ENCODE measurements at regions not wholly inside any gene's neighbourhood (a gene's known extent, or its start where the extent isn't known, plus 50 kb on each side); places are given as distances from the start of the nearest gene placed in this dataset.

GRCh38 chr5:152185547-152186245, 219.4 kb downstream of the NMUR2 start:
- Histone ChIP-seq H3K9me3 (no peaks in the 10 kb centered on the region), H3K27ac (no peak overlapping the region), H3K27me3 (no peaks in the 10 kb centered on the region), H3K4me3 (no peak overlapping the region), H3K36me3 (no peaks in the 10 kb centered on the region), H3K4me1 (peaks cover 0 to 38% (median 6%) of the 10 kb centered on the region in 4 donors)
- TF ChIP-seq, protein P1, sequence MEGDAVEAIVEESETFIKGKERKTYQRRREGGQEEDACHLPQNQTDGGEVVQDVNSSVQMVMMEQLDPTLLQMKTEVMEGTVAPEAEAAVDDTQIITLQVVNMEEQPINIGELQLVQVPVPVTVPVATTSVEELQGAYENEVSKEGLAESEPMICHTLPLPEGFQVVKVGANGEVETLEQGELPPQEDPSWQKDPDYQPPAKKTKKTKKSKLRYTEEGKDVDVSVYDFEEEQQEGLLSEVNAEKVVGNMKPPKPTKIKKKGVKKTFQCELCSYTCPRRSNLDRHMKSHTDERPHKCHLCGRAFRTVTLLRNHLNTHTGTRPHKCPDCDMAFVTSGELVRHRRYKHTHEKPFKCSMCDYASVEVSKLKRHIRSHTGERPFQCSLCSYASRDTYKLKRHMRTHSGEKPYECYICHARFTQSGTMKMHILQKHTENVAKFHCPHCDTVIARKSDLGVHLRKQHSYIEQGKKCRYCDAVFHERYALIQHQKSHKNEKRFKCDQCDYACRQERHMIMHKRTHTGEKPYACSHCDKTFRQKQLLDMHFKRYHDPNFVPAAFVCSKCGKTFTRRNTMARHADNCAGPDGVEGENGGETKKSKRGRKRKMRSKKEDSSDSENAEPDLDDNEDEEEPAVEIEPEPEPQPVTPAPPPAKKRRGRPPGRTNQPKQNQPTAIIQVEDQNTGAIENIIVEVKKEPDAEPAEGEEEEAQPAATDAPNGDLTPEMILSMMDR (IDR thresholded peaks at IDR 0.05) = no peak
- intact Hi-C loops (cut with DNase I; ENCODE audit: low total_unique reads) = no loop called here
- DNase-seq = no peak

GRCh38 chr5:152184266-152184665, 220.8 kb downstream of the NMUR2 start:
- peaks cover 0 to 5% (median 0%) of the 10 kb centered on the region in 3 donors for H3K9me3 ChIP-seq
- DNase-seq = no peak
- TF ChIP-seq, protein P1 (IDR thresholded peaks at IDR 0.05) = no peak
- no peaks in the 10 kb centered on the region for H3K36me3 ChIP-seq
- no peak overlapping the region for H3K27ac ChIP-seq
- intact Hi-C loops (cut with DNase I; ENCODE audit: low total_unique reads) = no loop called here
- H3K27me3 ChIP-seq = no peaks in the 10 kb centered on the region
- H3K4me3 ChIP-seq = no peak overlapping the region
- H3K4me1 ChIP-seq = peaks cover 0 to 38% (median 6%) of the 10 kb centered on the region in 4 donors

DNA sequence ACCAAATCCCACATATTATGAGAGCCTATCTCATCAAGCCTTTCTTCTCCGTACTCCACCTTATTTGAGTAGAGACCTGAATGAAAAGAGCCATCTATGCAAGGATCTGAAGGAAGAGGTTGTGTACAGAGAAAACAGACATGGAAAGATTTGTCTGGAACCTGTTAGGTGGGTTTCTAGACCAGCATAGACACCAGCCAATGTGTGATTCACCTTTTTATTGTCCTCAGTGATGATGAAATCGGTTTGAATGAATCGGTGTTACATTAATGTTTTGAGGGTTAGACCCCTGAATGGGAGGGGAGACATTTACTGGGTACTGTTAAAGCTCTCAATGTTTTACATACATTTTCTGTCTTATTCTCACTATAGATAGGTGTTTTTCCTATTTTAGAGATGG, 223.6 kb downstream of the NMUR2 start:
- DNase-seq = no peak
- H3K4me1 ChIP-seq = peaks cover 0 to 22% (median 0%) of the 10 kb centered on the region in 4 donors
- H3K4me3 ChIP-seq = no peak overlapping the region
- H3K27ac ChIP-seq = no peak overlapping the region
- no peaks in the 10 kb centered on the region for H3K36me3 ChIP-seq
- H3K27me3 ChIP-seq = no peaks in the 10 kb centered on the region
- intact Hi-C loops (cut with DNase I; ENCODE audit: low total_unique reads) = no loop called here
- TF ChIP-seq, protein P1 (IDR thresholded peaks at IDR 0.05) = no peak
- H3K9me3 ChIP-seq = peaks cover 0 to 5% (median 0%) of the 10 kb centered on the region in 3 donors

DNA sequence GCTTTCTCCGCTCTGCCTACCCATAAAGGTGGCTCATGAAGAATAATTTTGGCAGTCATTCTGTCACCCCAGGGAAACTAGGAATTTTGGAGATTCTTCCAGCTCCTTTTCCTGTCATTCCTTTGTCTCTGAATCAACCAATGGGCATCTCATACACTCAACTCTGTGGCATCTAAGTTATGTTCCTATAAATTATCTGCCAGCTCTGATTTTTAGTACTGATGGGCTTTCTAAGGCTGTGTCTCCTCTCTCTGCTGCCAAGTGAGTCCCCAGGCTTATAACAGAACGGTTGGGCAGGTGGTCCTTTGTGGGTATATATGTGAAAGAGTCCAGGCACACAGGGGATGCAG, 226.8 kb downstream of the NMUR2 start:
- intact Hi-C loops (cut with DNase I; ENCODE audit: low total_unique reads) = no loop called here
- no peak for DNase-seq
- H3K4me3 ChIP-seq = no peak overlapping the region
- peaks cover 0 to 5% (median 0%) of the 10 kb centered on the region in 3 donors for H3K9me3 ChIP-seq
- H3K4me1 ChIP-seq = no peaks in the 10 kb centered on the region
- no peaks in the 10 kb centered on the region for H3K36me3 ChIP-seq
- H3K27me3 ChIP-seq = no peaks in the 10 kb centered on the region
- TF ChIP-seq, protein P1 (IDR thresholded peaks at IDR 0.05) = no peak
- no peak overlapping the region for H3K27ac ChIP-seq

DNA sequence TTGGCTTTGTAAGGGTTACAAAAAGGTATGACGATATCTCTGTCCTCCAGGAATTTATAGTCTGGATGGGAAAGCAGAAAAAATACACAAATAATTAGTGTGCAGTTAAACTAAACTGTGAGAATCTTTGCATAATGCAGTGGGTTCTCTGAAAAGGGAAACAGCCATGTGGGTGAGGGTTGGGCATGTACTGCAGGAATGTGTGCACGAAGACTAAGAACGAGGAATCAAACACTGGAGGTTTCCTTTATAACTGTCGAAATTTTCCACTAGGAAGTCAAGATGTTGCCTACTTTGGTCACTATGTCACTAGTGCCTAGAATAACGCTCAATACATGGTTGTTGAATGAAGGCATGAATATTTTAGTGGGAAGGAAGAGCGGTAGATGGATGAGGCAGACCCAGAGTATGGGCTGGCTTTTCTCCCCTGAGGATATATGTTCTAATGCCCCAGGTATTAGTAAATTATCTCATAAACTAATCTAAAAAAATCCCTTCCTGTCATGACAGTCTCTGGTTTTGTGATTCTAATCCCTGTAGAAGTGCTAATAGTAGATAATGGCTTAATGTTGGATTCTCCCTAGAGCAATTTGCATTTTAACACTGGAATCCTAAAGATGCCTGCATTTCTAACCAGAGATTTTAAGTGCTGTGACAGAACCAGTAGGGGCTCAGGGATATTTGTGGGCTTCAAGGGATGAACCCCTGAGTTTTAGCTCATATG, 227.3 kb downstream of the NMUR2 start:
- H3K27ac ChIP-seq = no peak overlapping the region
- intact Hi-C loops (cut with DNase I; ENCODE audit: low total_unique reads) = no loop called here

More for the DNA sequence above, 227.3 kb downstream of the NMUR2 start:
- no peak for DNase-seq
- TF ChIP-seq, protein P1 (IDR thresholded peaks at IDR 0.05) = no peak
- H3K4me3 ChIP-seq = no peak overlapping the region
- H3K36me3 ChIP-seq = no peaks in the 10 kb centered on the region
- H3K4me1 ChIP-seq = no peaks in the 10 kb centered on the region
- H3K27me3 ChIP-seq = no peaks in the 10 kb centered on the region
- H3K9me3 ChIP-seq = peaks cover 0 to 5% (median 0%) of the 10 kb centered on the region in 3 donors

Measured in tibial artery (tissue), 4 donors.